ENCODE measurements at regions not wholly inside any gene's neighbourhood (a gene's known extent, or its start where the extent isn't known, plus 50 kb on each side); places are given as distances from the start of the nearest gene placed in this dataset.
"Not testable (repeated sequence)": the region's sequence is repeated elsewhere in the genome, so short reads cannot be mapped to it uniquely, and the experiment has no call there.

- intact Hi-C loops (cut with micrococcal nuclease), result no loop called here
- BruUV-seq (replicated peaks), result no TSS peak
- H3K4me3 Mint-ChIP-seq (ENCODE audit: unreplicated experiment), result no peak overlapping the region
- no peak for DNase-seq (ENCODE audit: unreplicated experiment)
- H3K9me3 Mint-ChIP-seq (ENCODE audit: unreplicated experiment), result peaks cover 12% of the 10 kb centered on the region
- H3K4me1 Mint-ChIP-seq (ENCODE audit: insufficient read depth, unreplicated experiment), result no peaks in the 10 kb centered on the region
- ChIA-PET CTCF (no interaction called here), POLR2A (interaction anchor here (1.2 kb wide), 1 partner anchor 10 kb away, joined by 3 read pairs; no protein-coding TSS in a partner anchor)
- H3K27me3 Mint-ChIP-seq (ENCODE audit: insufficient read depth, unreplicated experiment), result no peaks in the 10 kb centered on the region
- no peaks in the 10 kb centered on the region for H3K36me3 Mint-ChIP-seq (ENCODE audit: insufficient read depth, unreplicated experiment)
- no peak for TF ChIP-seq CTCF (IDR thresholded peaks at IDR 0.05; ENCODE audit: unreplicated experiment)
- no peak overlapping the region for H3K27ac Mint-ChIP-seq (ENCODE audit: low read depth, unreplicated experiment)
Measured at GRCh38 chr12:58703866-58704265, 216.4 kb downstream of the LRIG3 start.

GRCh38 chr12:58704770-58705169, 215.5 kb downstream of the LRIG3 start:
- H3K27me3 Mint-ChIP-seq (ENCODE audit: insufficient read depth, unreplicated experiment); CTCF ChIA-PET; H3K4me1 Mint-ChIP-seq (ENCODE audit: insufficient read depth, unreplicated experiment); H3K36me3 Mint-ChIP-seq (ENCODE audit: insufficient read depth, unreplicated experiment); DNase-seq (ENCODE audit: unreplicated experiment); BruUV-seq (replicated peaks); H3K27ac Mint-ChIP-seq (ENCODE audit: low read depth, unreplicated experiment); H3K4me3 Mint-ChIP-seq (ENCODE audit: unreplicated experiment); POLR2A ChIA-PET; intact Hi-C loops (cut with micrococcal nuclease): not testable (repeated sequence)
- peaks cover 16% of the 10 kb centered on the region for H3K9me3 Mint-ChIP-seq (ENCODE audit: unreplicated experiment)

- no peaks in the 10 kb centered on the region for H3K36me3 Mint-ChIP-seq (ENCODE audit: insufficient read depth, unreplicated experiment)
Measured at GRCh38 chr12:58710901-58711300, 209.4 kb downstream of the LRIG3 start.

GRCh38 chr12:58711974-58712373, 208.3 kb downstream of the LRIG3 start:
- Mint-ChIP-seq H3K9me3 (ENCODE audit: unreplicated experiment) (peaks cover 16% of the 10 kb centered on the region), H3K27me3 (ENCODE audit: insufficient read depth, unreplicated experiment) (no peaks in the 10 kb centered on the region), H3K4me3 (ENCODE audit: unreplicated experiment) (no peak overlapping the region), H3K27ac (ENCODE audit: low read depth, unreplicated experiment) (no peak overlapping the region), H3K4me1 (ENCODE audit: insufficient read depth, unreplicated experiment) (no peaks in the 10 kb centered on the region), H3K36me3 (ENCODE audit: insufficient read depth, unreplicated experiment) (no peaks in the 10 kb centered on the region)
- ChIA-PET CTCF (no interaction called here), POLR2A (no interaction called here)
- no peak for TF ChIP-seq CTCF (IDR thresholded peaks at IDR 0.05; ENCODE audit: unreplicated experiment)
- intact Hi-C loops (cut with micrococcal nuclease), result no loop called here
- BruUV-seq (replicated peaks), result no TSS peak
- no peak for DNase-seq (ENCODE audit: unreplicated experiment)

More at GRCh38 chr12:58710901-58711300, 209.4 kb downstream of the LRIG3 start:
- Mint-ChIP-seq H3K27ac (ENCODE audit: low read depth, unreplicated experiment) (no peak overlapping the region), H3K9me3 (ENCODE audit: unreplicated experiment) (peaks cover 16% of the 10 kb centered on the region), H3K27me3 (ENCODE audit: insufficient read depth, unreplicated experiment) (no peaks in the 10 kb centered on the region), H3K4me3 (ENCODE audit: unreplicated experiment) (no peak overlapping the region), H3K4me1 (ENCODE audit: insufficient read depth, unreplicated experiment) (no peaks in the 10 kb centered on the region)
- no TSS peak for BruUV-seq (replicated peaks)
- intact Hi-C loops (cut with micrococcal nuclease), result no loop called here
- no peak for TF ChIP-seq CTCF (IDR thresholded peaks at IDR 0.05; ENCODE audit: unreplicated experiment)
- CTCF ChIA-PET, result no interaction called here
- POLR2A ChIA-PET, result interaction anchor here (0.6 kb wide), 1 partner anchor 647 kb away, joined by 3 read pairs; no protein-coding TSS in a partner anchor
- DNase-seq (ENCODE audit: unreplicated experiment), result no peak

GRCh38 chr12:58712976-58713375, 207.3 kb downstream of the LRIG3 start:
- ChIA-PET CTCF (no interaction called here), POLR2A (no interaction called here)
- Mint-ChIP-seq H3K4me1 (ENCODE audit: insufficient read depth, unreplicated experiment) (no peaks in the 10 kb centered on the region), H3K9me3 (ENCODE audit: unreplicated experiment) (peaks cover 7% of the 10 kb centered on the region), H3K27ac (ENCODE audit: low read depth, unreplicated experiment) (no peak overlapping the region), H3K36me3 (ENCODE audit: insufficient read depth, unreplicated experiment) (no peaks in the 10 kb centered on the region), H3K27me3 (ENCODE audit: insufficient read depth, unreplicated experiment) (no peaks in the 10 kb centered on the region), H3K4me3 (ENCODE audit: unreplicated experiment) (no peak overlapping the region)
- TF ChIP-seq CTCF (IDR thresholded peaks at IDR 0.05; ENCODE audit: unreplicated experiment), result no peak
- intact Hi-C loops (cut with micrococcal nuclease), result no loop called here
- DNase-seq (ENCODE audit: unreplicated experiment), result no peak
- BruUV-seq (replicated peaks), result no TSS peak

All from MCF 10A (cell line).